Upper lobe of left lung (tissue), 6 donors: ENCODE measurements at regions not wholly inside any gene's neighbourhood (a gene's known extent, or its start where the extent isn't known, plus 50 kb on each side); places are given as distances from the start of the nearest gene placed in this dataset.

ENCODE experiments used
- ATAC-seq, 2 donors: fragments of 200-7000 bp; cut with Tn5 transposase; one replicate each; pipeline ENCODE4 v1.9.1; 2022; ENCODE audit warnings: mild to moderate bottlenecking in 2 of 2, moderate library complexity in 2 of 2; ENCODE audit not compliant: low FRiP score in 2 of 2
- DNase-seq, 2 donors: peaks; one replicate each; pipeline ENCODE4 v3.0.0-alpha.2; 2019 to 2020
- H3K27ac ChIP-seq, 4 donors: fragments of 200-600 bp; sonication (generic); one replicate each; pipeline ENCODE4 v1.5.1; 2016 to 2019
- H3K27me3 ChIP-seq, 4 donors: fragments of 200-600 bp; sonication (generic); one replicate each; pipeline ENCODE4 v1.5.1; 2017 to 2019
- H3K36me3 ChIP-seq, 4 donors: fragments of 200-600 bp; sonication (generic); one replicate each; pipeline ENCODE4 v1.5.1; 2016 to 2019
- H3K4me1 ChIP-seq, 4 donors: fragments of 200-600 bp; sonication (generic); one replicate each; pipeline ENCODE4 v1.5.1; 2018 to 2019
- H3K4me3 ChIP-seq, 4 donors: fragments of 200-600 bp; sonication (generic); one replicate each; pipeline ENCODE4 v1.5.1; 2017 to 2019; ENCODE audit warnings: mild to moderate bottlenecking in 2 of 4, moderate library complexity in 1 of 4
- H3K9me3 ChIP-seq, 4 donors: fragments of 200-600 bp; sonication (generic); one replicate each; pipeline ENCODE4 v1.5.1; 2018 to 2019
- EP300 ChIP-seq, 4 donors: sonication (generic); formaldehyde crosslinking; IDR thresholded peaks; one replicate each; pipeline ENCODE4 v1.5.1; 2017; ENCODE audit warnings: antibody characterized with exemption in 4 of 4, control low read depth in 2 of 4
- POLR2A ChIP-seq, 4 donors: fragments of 450-650 bp; IDR thresholded peaks; one replicate each; pipeline ENCODE4 v1.5.1; 2016 to 2017; ENCODE audit warnings: antibody characterized with exemption in 4 of 4, mild to moderate bottlenecking in 2 of 4
- POLR2AphosphoS5 ChIP-seq, 2 donors: sonication (generic); formaldehyde crosslinking; IDR thresholded peaks; one replicate each; pipeline ENCODE4 v1.5.1; 2017; ENCODE audit warnings: antibody characterized with exemption in 2 of 2
- WGBS, 2 donors: methylation state at CpG; one replicate each; pipeline ENCODE4 v1.1.5; 2017 to 2018; 5-methylcytosine and 5-hydroxymethylcytosine counted together
- TF ChIP-seq, protein P1 (sequence below), 6 experiments: fragments of 450-650 bp in 4 of 6; fragments of 200-600 bp in 2 of 6; sonication (generic) in 2 of 6; IDR thresholded peaks; one replicate each; pipeline ENCODE4 v1.5.1; 2016 to 2019; ENCODE audit warnings: antibody characterized with exemption in 6 of 6
- donor health status: DM: no; HTN: no; CAD: no; lungs with moderate emphysema.
- donor health status: DM: no; HTN: yes; CAD: no; lungs with severe emphysema.

DNA sequence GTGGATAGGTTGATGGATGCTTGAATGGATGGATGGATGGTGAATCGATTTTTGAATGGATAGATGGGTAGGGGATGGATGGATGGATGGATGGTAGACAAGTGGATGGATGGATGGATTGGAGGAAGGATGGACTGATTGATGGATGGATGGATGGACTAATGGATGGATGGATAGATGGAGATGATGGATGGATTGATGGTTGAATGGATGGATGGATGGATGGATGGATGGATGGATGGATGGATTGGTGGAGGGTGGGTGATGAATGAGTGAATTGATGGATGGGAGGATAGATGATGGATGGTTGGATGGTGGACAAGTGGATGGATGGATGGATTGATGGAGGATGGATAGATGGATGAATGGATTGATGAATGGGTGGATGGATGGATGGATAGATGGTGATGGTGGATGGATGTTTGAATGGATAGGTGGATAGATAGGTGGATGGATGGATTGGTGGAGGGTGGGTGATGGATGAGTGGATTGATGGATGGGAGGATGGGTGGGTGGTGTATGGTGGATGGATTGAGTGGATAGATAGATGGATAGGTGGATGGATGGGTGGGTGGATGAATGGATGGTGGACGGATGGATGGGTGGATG is 1140.9 kb downstream of the BRD1 start:
- ATAC-seq = no peak
- Histone ChIP-seq H3K4me1 (no peaks in the 10 kb centered on the region), H3K27me3 (no peaks in the 10 kb centered on the region), H3K4me3 (no peak overlapping the region), H3K27ac (no peak overlapping the region), H3K36me3 (no peaks in the 10 kb centered on the region), H3K9me3 (no peaks in the 10 kb centered on the region)
- TF ChIP-seq, protein P1, sequence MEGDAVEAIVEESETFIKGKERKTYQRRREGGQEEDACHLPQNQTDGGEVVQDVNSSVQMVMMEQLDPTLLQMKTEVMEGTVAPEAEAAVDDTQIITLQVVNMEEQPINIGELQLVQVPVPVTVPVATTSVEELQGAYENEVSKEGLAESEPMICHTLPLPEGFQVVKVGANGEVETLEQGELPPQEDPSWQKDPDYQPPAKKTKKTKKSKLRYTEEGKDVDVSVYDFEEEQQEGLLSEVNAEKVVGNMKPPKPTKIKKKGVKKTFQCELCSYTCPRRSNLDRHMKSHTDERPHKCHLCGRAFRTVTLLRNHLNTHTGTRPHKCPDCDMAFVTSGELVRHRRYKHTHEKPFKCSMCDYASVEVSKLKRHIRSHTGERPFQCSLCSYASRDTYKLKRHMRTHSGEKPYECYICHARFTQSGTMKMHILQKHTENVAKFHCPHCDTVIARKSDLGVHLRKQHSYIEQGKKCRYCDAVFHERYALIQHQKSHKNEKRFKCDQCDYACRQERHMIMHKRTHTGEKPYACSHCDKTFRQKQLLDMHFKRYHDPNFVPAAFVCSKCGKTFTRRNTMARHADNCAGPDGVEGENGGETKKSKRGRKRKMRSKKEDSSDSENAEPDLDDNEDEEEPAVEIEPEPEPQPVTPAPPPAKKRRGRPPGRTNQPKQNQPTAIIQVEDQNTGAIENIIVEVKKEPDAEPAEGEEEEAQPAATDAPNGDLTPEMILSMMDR (IDR thresholded peaks at IDR 0.05) = no peak
- no peak for TF ChIP-seq POLR2A (IDR thresholded peaks at IDR 0.05)
- no peak for TF ChIP-seq EP300 (IDR thresholded peaks at IDR 0.05)
- no peak for TF ChIP-seq POLR2AphosphoS5 (IDR thresholded peaks at IDR 0.05)
- 85 to 89% methylated on average over 2 of the region's 2 CpGs for whole genome bisulfite sequencing, 2 donors
- DNase-seq = no peak

DNA sequence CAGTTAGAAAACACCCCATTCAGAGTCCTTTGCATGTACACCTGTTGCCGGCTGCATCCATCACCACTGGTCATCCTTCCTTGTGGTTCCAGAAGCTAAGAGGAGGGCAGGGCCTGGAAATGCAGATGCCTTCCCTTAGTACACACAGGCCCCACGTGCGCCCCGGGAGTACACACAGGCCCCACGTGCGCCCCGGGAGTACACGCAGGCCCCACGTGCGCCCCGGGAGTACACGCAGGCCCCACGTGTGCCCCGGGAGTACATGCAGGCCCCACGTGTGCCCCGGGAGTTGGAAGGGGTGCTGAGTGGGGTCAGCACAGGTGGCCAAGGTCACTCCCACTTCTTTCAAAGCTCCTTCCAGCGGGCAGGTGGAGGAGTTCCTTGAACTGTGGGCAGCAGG is 1141.9 kb downstream of the BRD1 start:
- ATAC-seq (no peak), DNase-seq (peak in 1 of 2 donors; percentile 50)
- Histone ChIP-seq H3K36me3 (no peaks in the 10 kb centered on the region), H3K27me3 (no peaks in the 10 kb centered on the region), H3K9me3 (no peaks in the 10 kb centered on the region), H3K4me3 (no peak overlapping the region), H3K27ac (no peak overlapping the region), H3K4me1 (no peaks in the 10 kb centered on the region)
- 96 to 100% methylated on average over 1 to 17 of the region's 17 CpGs for WGBS, 2 donors
- TF ChIP-seq POLR2A (IDR thresholded peaks at IDR 0.05) = no peak
- no peak for TF ChIP-seq POLR2AphosphoS5 (IDR thresholded peaks at IDR 0.05)
- TF ChIP-seq, protein P1 (IDR thresholded peaks at IDR 0.05) = no peak
- TF ChIP-seq EP300 (IDR thresholded peaks at IDR 0.05) = no peak

DNA sequence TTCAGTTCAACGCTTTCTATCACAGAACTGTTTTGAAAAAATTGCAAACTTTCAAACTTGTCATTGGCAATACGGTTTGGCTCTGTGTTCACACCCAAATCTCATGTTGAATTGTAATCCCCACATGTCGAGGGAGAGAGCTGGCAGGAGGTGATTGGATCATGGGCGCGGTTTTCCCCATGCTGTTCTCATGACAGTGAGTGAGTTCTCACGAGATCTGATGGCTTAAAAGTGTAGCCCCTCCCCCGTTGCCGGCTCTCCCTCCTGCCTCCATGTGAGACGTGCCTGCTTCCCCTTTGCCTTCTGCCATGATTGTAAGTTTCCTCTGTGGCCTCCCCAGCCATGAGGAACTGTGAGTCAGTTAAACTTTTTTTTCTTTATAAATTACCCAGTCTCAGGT is 1144.0 kb downstream of the BRD1 start:
- Histone ChIP-seq H3K4me1 (no peaks in the 10 kb centered on the region), H3K27me3 (no peaks in the 10 kb centered on the region), H3K27ac (no peak overlapping the region), H3K4me3 (no peak overlapping the region), H3K36me3 (no peaks in the 10 kb centered on the region), H3K9me3 (no peaks in the 10 kb centered on the region)
- no peak for ATAC-seq
- no peak for DNase-seq
- TF ChIP-seq, protein P1 (IDR thresholded peaks at IDR 0.05) = no peak
- no peak for TF ChIP-seq POLR2AphosphoS5 (IDR thresholded peaks at IDR 0.05)
- TF ChIP-seq POLR2A (IDR thresholded peaks at IDR 0.05) = no peak
- 76 to 79% methylated on average over 9 of the region's 9 CpGs for whole genome bisulfite sequencing, 2 donors

DNA sequence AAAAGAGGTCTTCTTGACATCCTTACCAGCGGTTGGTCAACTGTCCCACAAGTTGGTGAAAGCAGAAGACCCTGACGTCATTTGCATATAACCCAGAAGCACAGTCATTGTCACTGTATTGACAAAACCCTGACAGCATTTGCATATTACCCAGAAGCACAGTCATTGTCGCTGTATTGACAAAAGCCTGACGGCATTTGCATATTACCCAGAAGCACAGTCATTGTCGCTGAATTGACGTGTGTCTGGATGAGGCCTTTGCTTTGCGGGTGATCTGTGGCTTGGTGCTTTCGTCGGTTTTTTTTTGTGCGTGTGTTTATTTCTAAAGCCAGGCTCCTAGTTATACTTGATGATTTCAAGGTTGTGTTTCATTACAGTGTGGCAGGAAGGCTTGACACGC is 1145.2 kb downstream of the BRD1 start:
- WGBS, 2 donors = 83 to 95% methylated on average over 11 of the region's 11 CpGs
- DNase-seq = no peak
- ATAC-seq = no peak
- TF ChIP-seq, protein P1 (IDR thresholded peaks at IDR 0.05) = no peak
- no peak for TF ChIP-seq POLR2A (IDR thresholded peaks at IDR 0.05)
- TF ChIP-seq EP300 (IDR thresholded peaks at IDR 0.05) = no peak
- TF ChIP-seq POLR2AphosphoS5 (IDR thresholded peaks at IDR 0.05) = no peak
- Histone ChIP-seq H3K4me1 (no peaks in the 10 kb centered on the region), H3K4me3 (no peak overlapping the region), H3K27me3 (no peaks in the 10 kb centered on the region), H3K36me3 (no peaks in the 10 kb centered on the region), H3K27ac (no peak overlapping the region), H3K9me3 (no peaks in the 10 kb centered on the region)

- H3K27ac ChIP-seq = no peak overlapping the region
- no peak overlapping the region for H3K4me3 ChIP-seq
- 90 to 92% methylated on average over 2 to 11 of the region's 11 CpGs for WGBS, 2 donors
- ATAC-seq (no peak), DNase-seq (peak in 1 of 2 donors; percentile 44)
- no peaks in the 10 kb centered on the region for H3K9me3 ChIP-seq
- no peaks in the 10 kb centered on the region for H3K27me3 ChIP-seq
- no peaks in the 10 kb centered on the region for H3K4me1 ChIP-seq
- no peaks in the 10 kb centered on the region for H3K36me3 ChIP-seq
- TF ChIP-seq, protein P1 (IDR thresholded peaks at IDR 0.05) = no peak
- TF ChIP-seq POLR2A (IDR thresholded peaks at IDR 0.05) (no peak), POLR2AphosphoS5 (IDR thresholded peaks at IDR 0.05) (no peak), EP300 (IDR thresholded peaks at IDR 0.05) (no peak)
These were observed 1147.1 kb downstream of the BRD1 start for GRCh38 chr22:48680601-48681000.
